ENCODE measurements at regions not wholly inside any gene's neighbourhood (a gene's known extent, or its start where the extent isn't known, plus 50 kb on each side); places are given as distances from the start of the nearest gene placed in this dataset.
"Not testable (repeated sequence)": the region's sequence is repeated elsewhere in the genome, so short reads cannot be mapped to it uniquely, and the experiment has no call there.

- DNase-seq (ENCODE audit: low read depth in 2 of 2), result no peak
Measured at GRCh38 chr9:97179616-97180015, 127.8 kb upstream of the CCDC180 start.

GRCh38 chr9:97176206-97176605 is 131.3 kb upstream of the CCDC180 start:
- DNase-seq (ENCODE audit: low read depth in 2 of 2), result no peak

- not testable (repeated sequence) for DNase-seq (ENCODE audit: low read depth in 2 of 2)
Measured at GRCh38 chr9:97168174-97168573, 129.2 kb upstream of the CTSV start.

GRCh38 chr9:97166496-97167138 is 127.7 kb upstream of the CTSV start:
- DNase-seq (ENCODE audit: low read depth in 2 of 2), result not testable (repeated sequence)

- DNase-seq (ENCODE audit: low read depth in 2 of 2), result no peak
Measured at GRCh38 chr9:97160255-97160654, 121.3 kb upstream of the CTSV start.

- DNase-seq (ENCODE audit: low read depth in 2 of 2), result not testable (repeated sequence)
Measured at GRCh38 chr9:97158722-97159121, 119.8 kb upstream of the CTSV start.

GRCh38 chr9:97155441-97155840 is 116.5 kb upstream of the CTSV start:
- not testable (repeated sequence) for DNase-seq (ENCODE audit: low read depth in 2 of 2)

- DNase-seq (ENCODE audit: low read depth in 2 of 2), result no peak
Measured at GRCh38 chr9:97153967-97154366, 115.0 kb upstream of the CTSV start.

- DNase-seq (ENCODE audit: low read depth in 2 of 2), result not testable (repeated sequence)
Measured at GRCh38 chr9:97153160-97153559, 114.2 kb upstream of the CTSV start.

GRCh38 chr9:97150471-97150870 is 111.5 kb upstream of the CTSV start:
- not testable (repeated sequence) for DNase-seq (ENCODE audit: low read depth in 2 of 2)

GRCh38 chr9:97148428-97148827 is 109.5 kb upstream of the CTSV start:
- DNase-seq (ENCODE audit: low read depth in 2 of 2), result not testable (repeated sequence)

- DNase-seq (ENCODE audit: low read depth in 2 of 2), result not testable (repeated sequence)
Measured at GRCh38 chr9:97145680-97146079, 106.7 kb upstream of the CTSV start.

- DNase-seq (ENCODE audit: low read depth in 2 of 2), result no peak
Measured at GRCh38 chr9:97140566-97140965, 101.6 kb upstream of the CTSV start.

- DNase-seq (ENCODE audit: low read depth in 2 of 2), result no peak
Measured at GRCh38 chr9:97136421-97136820, 97.5 kb upstream of the CTSV start.

GRCh38 chr9:97133966-97134365 is 95.0 kb upstream of the CTSV start:
- DNase-seq (ENCODE audit: low read depth in 2 of 2), result not testable (repeated sequence)

- no peak for DNase-seq (ENCODE audit: low read depth in 2 of 2)
Measured at GRCh38 chr9:97132865-97133264, 93.9 kb upstream of the CTSV start.

GRCh38 chr9:97130864-97131263 is 91.9 kb upstream of the CTSV start:
- not testable (repeated sequence) for DNase-seq (ENCODE audit: low read depth in 2 of 2)

- DNase-seq (ENCODE audit: low read depth in 2 of 2), result not testable (repeated sequence)
Measured at GRCh38 chr9:97130387-97130786, 91.4 kb upstream of the CTSV start.

GRCh38 chr9:97128919-97129318 is 90.0 kb upstream of the CTSV start:
- DNase-seq (ENCODE audit: low read depth in 2 of 2), result no peak

- no peak for DNase-seq (ENCODE audit: low read depth in 2 of 2)
Measured at GRCh38 chr9:97124256-97124655, 85.3 kb upstream of the CTSV start.

- DNase-seq (ENCODE audit: low read depth in 2 of 2), result no peak
Measured at GRCh38 chr9:97110696-97111095, 71.8 kb upstream of the CTSV start.

- no peak for DNase-seq (ENCODE audit: low read depth in 2 of 2)
Measured at GRCh38 chr9:97109194-97109811, 70.4 kb upstream of the CTSV start.

GRCh38 chr9:97105220-97105619 is 66.3 kb upstream of the CTSV start:
- DNase-seq (ENCODE audit: low read depth in 2 of 2), result not testable (repeated sequence)

Data from fibroblast of skin of left quadriceps (primary cell).